ENCODE measurements at regions not wholly inside any gene's neighbourhood (a gene's known extent, or its start where the extent isn't known, plus 50 kb on each side); places are given as distances from the start of the nearest gene placed in this dataset.

- Histone ChIP-seq H3K27me3 (ENCODE audit: control insufficient read depth in 2 of 2, insufficient read depth in 2 of 2, low read length in 2 of 2) (peaks cover 43 to 66% of the 10 kb centered on the region in 2 experiments), H3K9me1 (replicated peaks; ENCODE audit: control insufficient read depth, extremely low read depth, insufficient read depth, low read length) (no peaks in the 10 kb centered on the region), H3K36me3 (ENCODE audit: control insufficient read depth in 2 of 2, extremely low read depth in 1 of 2, insufficient read depth in 2 of 2, low read length in 2 of 2) (no peaks in the 10 kb centered on the region), H3K9me3 (replicated peaks; ENCODE audit: control insufficient read depth, insufficient read depth, low read length) (no peaks in the 10 kb centered on the region), H3K4me1 (ENCODE audit: control insufficient read depth, extremely low read depth, insufficient read depth, low read length) (no peaks in the 10 kb centered on the region), H3K79me2 (ENCODE audit: control insufficient read depth, insufficient read depth, low read length) (no peaks in the 10 kb centered on the region), H3K4me3 (replicated peaks in 1 of 3; ENCODE audit: insufficient read depth in 1 of 3, low read depth in 1 of 3, low read length in 3 of 3) (no peak overlapping the region), H4K20me1 (replicated peaks; ENCODE audit: control insufficient read depth, extremely low read depth, insufficient read depth, low read length) (no peaks in the 10 kb centered on the region), H2AFZ (ENCODE audit: low read depth, low read length) (no peak overlapping the region), H3K9ac (replicated peaks; ENCODE audit: extremely low read depth, insufficient read depth, low read length) (no peak overlapping the region), H3K27ac (ENCODE audit: insufficient read depth, low read depth, low read length) (no peak overlapping the region), H3K4me2 (ENCODE audit: insufficient read depth, low read length) (no peak overlapping the region)
- ChIA-PET CTCF (interaction anchor here (1.3 kb wide), 1 partner anchor 178 kb away, joined by 4 read pairs; no protein-coding TSS in a partner anchor), POLR2A (no interaction called here)
- dilution Hi-C loops (cut with MboI; ENCODE audit: extremely low pct_ligation_motif_present, low sequenced_read_pairs): no loop called here
- intact Hi-C loops (cut with micrococcal nuclease): no loop called here
- TF ChIP-seq GATA2 (IDR thresholded peaks at IDR 0.05; ENCODE audit: insufficient read depth, insufficient read length, low read depth, low read length) (no peak), MAX (IDR thresholded peaks at IDR 0.05; ENCODE audit: insufficient read depth, insufficient read length) (no peak), CTCF (IDR thresholded peaks at IDR 0.05; ENCODE audit: extremely low read depth in 1 of 2, insufficient read depth in 1 of 2, low read depth in 1 of 2, low read length in 2 of 2) (no peak), FOS (IDR thresholded peaks at IDR 0.05; ENCODE audit: borderline replicate concordance, insufficient read depth, low read length) (no peak), POLR2A (IDR thresholded peaks at IDR 0.05; ENCODE audit: low read depth, low read length) (no peak), MYC (IDR thresholded peaks at IDR 0.05; ENCODE audit: low read depth, low read length) (no peak)
- BruUV-seq (replicated peaks): no TSS peak
- DNase-seq (ENCODE audit: low read depth, low spot score): no peak
- FAIRE-seq: no peak
Measured at GRCh38 chr5:73394610-73395009, 54.0 kb downstream of the FOXD1 start.
